WTC11 (cell line): ENCODE measurements at regions not wholly inside any gene's neighbourhood (a gene's known extent, or its start where the extent isn't known, plus 50 kb on each side); places are given as distances from the start of the nearest gene placed in this dataset.

Experiments used
- AFF4 ChIP-seq: sonication (generic); formaldehyde crosslinking; IDR thresholded peaks from 2 replicates; pipeline ENCODE4 v1.8.1; 2023; ENCODE audit warnings: mild to moderate bottlenecking, missing genetic modification reagents, borderline replicate concordance
- ATF1 ChIP-seq: sonication (generic); formaldehyde crosslinking; IDR thresholded peaks from 2 replicates; pipeline ENCODE4 v1.8.1; 2023; ENCODE audit warnings: mild to moderate bottlenecking, moderate library complexity, missing genetic modification reagents
- CREB1 ChIP-seq: sonication (generic); formaldehyde crosslinking; IDR thresholded peaks from 2 replicates; pipeline ENCODE4 v1.8.0; 2023; ENCODE audit warnings: mild to moderate bottlenecking, missing genetic modification reagents
- ETV6 ChIP-seq: sonication (generic); formaldehyde crosslinking; IDR thresholded peaks from 2 replicates; pipeline ENCODE4 v1.8.1; 2022; ENCODE audit warnings: mild to moderate bottlenecking, missing genetic modification reagents
- GRHL2 ChIP-seq: fragments of 250-450 bp; sonication (Bioruptor Pico); IDR thresholded peaks from 2 replicates; pipeline ENCODE4 v1.8.0; 2022; ENCODE audit warnings: mild to moderate bottlenecking, moderate library complexity; ENCODE audit not compliant: insufficient replicate concordance, severe bottlenecking
- HMGXB4 ChIP-seq: sonication (generic); formaldehyde crosslinking; IDR thresholded peaks from 2 replicates; pipeline ENCODE4 v1.8.1; 2023; ENCODE audit warnings: mild to moderate bottlenecking, moderate library complexity, missing genetic modification reagents
- JUN ChIP-seq: sonication (generic); formaldehyde crosslinking; IDR thresholded peaks from 2 replicates; pipeline ENCODE4 v1.8.0; 2023; ENCODE audit warnings: mild to moderate bottlenecking, missing genetic modification reagents
- KAT7 ChIP-seq: sonication (generic); formaldehyde crosslinking; IDR thresholded peaks from 2 replicates; pipeline ENCODE4 v1.8.1; 2023; ENCODE audit warnings: missing genetic modification reagents, mild to moderate bottlenecking, borderline replicate concordance
- MXD4 ChIP-seq: fragments of 250-450 bp; sonication (Bioruptor Pico); IDR thresholded peaks from 2 replicates; pipeline ENCODE4 v1.8.0; 2021; ENCODE audit warnings: mild to moderate bottlenecking, moderate library complexity, borderline replicate concordance
- MYBL2 ChIP-seq: sonication (generic); formaldehyde crosslinking; IDR thresholded peaks from 2 replicates; pipeline ENCODE4 v1.8.1; 2023; ENCODE audit warnings: mild to moderate bottlenecking, moderate library complexity, missing genetic modification reagents
- ZNF121 ChIP-seq: sonication (generic); formaldehyde crosslinking; IDR thresholded peaks from 2 replicates; pipeline ENCODE4 v1.8.0; 2023; ENCODE audit warnings: missing genetic modification reagents
- ZNF232 ChIP-seq: sonication (generic); formaldehyde crosslinking; IDR thresholded peaks from 2 replicates; pipeline ENCODE4 v1.8.0; 2022; ENCODE audit warnings: mild to moderate bottlenecking, missing genetic modification reagents
- TF ChIP-seq, protein P1 (sequence below): fragments of 200-600 bp; IDR thresholded peaks from 2 replicates; pipeline ENCODE4 v1.8.0; 2022; ENCODE audit warnings: antibody characterized with exemption

- TF ChIP-seq GRHL2 (CRISPR knock-in tag) (no peak), MYBL2 (CRISPR knock-in tag) (no peak), ATF1 (no peak), ETV6 (no peak), JUN (CRISPR knock-in tag) (no peak), CREB1 (CRISPR knock-in tag) (no peak), ZNF232 (no peak), ZNF121 (CRISPR knock-in tag) (no peak), HMGXB4 (CRISPR knock-in tag) (no peak), KAT7 (CRISPR knock-in tag) (no peak), MXD4 (CRISPR knock-in tag) (no peak), AFF4 (CRISPR knock-in tag) (no peak)
- TF ChIP-seq, protein P1, sequence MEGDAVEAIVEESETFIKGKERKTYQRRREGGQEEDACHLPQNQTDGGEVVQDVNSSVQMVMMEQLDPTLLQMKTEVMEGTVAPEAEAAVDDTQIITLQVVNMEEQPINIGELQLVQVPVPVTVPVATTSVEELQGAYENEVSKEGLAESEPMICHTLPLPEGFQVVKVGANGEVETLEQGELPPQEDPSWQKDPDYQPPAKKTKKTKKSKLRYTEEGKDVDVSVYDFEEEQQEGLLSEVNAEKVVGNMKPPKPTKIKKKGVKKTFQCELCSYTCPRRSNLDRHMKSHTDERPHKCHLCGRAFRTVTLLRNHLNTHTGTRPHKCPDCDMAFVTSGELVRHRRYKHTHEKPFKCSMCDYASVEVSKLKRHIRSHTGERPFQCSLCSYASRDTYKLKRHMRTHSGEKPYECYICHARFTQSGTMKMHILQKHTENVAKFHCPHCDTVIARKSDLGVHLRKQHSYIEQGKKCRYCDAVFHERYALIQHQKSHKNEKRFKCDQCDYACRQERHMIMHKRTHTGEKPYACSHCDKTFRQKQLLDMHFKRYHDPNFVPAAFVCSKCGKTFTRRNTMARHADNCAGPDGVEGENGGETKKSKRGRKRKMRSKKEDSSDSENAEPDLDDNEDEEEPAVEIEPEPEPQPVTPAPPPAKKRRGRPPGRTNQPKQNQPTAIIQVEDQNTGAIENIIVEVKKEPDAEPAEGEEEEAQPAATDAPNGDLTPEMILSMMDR = no peak
Observed at GRCh38 chr11:86181379-86181778, 63.2 kb upstream of the EED start.
